Activated CD4-positive, alpha-beta T cell treated with anti-CD3 and anti-CD28 coated beads, Interleukin-2, amount 10 ng/mL, durations not matched to agents 24 days and 14 days (primary cell): ENCODE measurements at regions not wholly inside any gene's neighbourhood (a gene's known extent, or its start where the extent isn't known, plus 50 kb on each side); places are given as distances from the start of the nearest gene placed in this dataset.

Experiments
- DNase-seq: peaks from one replicate; pipeline ENCODE4 v3.0.0; 2022
- H3K27ac Mint-ChIP-seq: one replicate; pipeline ENCODE4 v1.8.0; 2022; ENCODE audit warnings: mild to moderate bottlenecking, mixed read lengths
- H3K27me3 Mint-ChIP-seq: one replicate; pipeline ENCODE4 v1.8.0; 2022; ENCODE audit warnings: mixed read lengths
- H3K36me3 Mint-ChIP-seq: one replicate; pipeline ENCODE4 v1.8.0; 2022; ENCODE audit warnings: low read depth, mild to moderate bottlenecking, mixed read lengths
- H3K4me1 Mint-ChIP-seq: one replicate; pipeline ENCODE4 v1.8.0; 2021; ENCODE audit warnings: mixed read lengths
- H3K4me3 Mint-ChIP-seq: one replicate; pipeline ENCODE4 v1.8.0; 2022; ENCODE audit warnings: mild to moderate bottlenecking, moderate library complexity, mixed read lengths
- H3K9me3 Mint-ChIP-seq: one replicate; pipeline ENCODE4 v1.8.0; 2021; ENCODE audit warnings: mixed read lengths
- intact Hi-C: fragments of 100-400 bp; cut with micrococcal nuclease; formaldehyde crosslinking; loops from one replicate; pipeline ENCODE4 v1.15.1; 2023

- Mint-ChIP-seq H3K36me3 (no peaks in the 10 kb centered on the region), H3K4me3 (no peak overlapping the region), H3K27ac (no peak overlapping the region), H3K27me3 (no peaks in the 10 kb centered on the region), H3K4me1 (no peaks in the 10 kb centered on the region), H3K9me3 (peaks cover 14% of the 10 kb centered on the region)
- intact Hi-C loops: no loop called here
- no peak for DNase-seq
Measured at GRCh38 chr3:74129611-74130010, 484.8 kb downstream of the CNTN3 start.

GRCh38 chr3:74129056-74129455 is 485.4 kb downstream of the CNTN3 start:
- Mint-ChIP-seq H3K36me3 (no peaks in the 10 kb centered on the region), H3K9me3 (peaks cover 10% of the 10 kb centered on the region), H3K4me1 (no peaks in the 10 kb centered on the region), H3K4me3 (no peak overlapping the region), H3K27ac (no peak overlapping the region), H3K27me3 (no peaks in the 10 kb centered on the region)
- intact Hi-C loops: no loop called here
- DNase-seq: no peak

- intact Hi-C loops: no loop called here
- Mint-ChIP-seq H3K4me3 (no peak overlapping the region), H3K9me3 (peaks cover 5% of the 10 kb centered on the region), H3K27me3 (no peaks in the 10 kb centered on the region), H3K4me1 (no peaks in the 10 kb centered on the region), H3K27ac (no peak overlapping the region), H3K36me3 (no peaks in the 10 kb centered on the region)
- no peak for DNase-seq
Measured at GRCh38 chr3:74127256-74127655, 487.2 kb downstream of the CNTN3 start.

GRCh38 chr3:74124782-74125181 is 489.7 kb downstream of the CNTN3 start:
- Mint-ChIP-seq H3K4me1 (no peaks in the 10 kb centered on the region), H3K27me3 (no peaks in the 10 kb centered on the region), H3K4me3 (no peak overlapping the region), H3K9me3 (peaks cover 18% of the 10 kb centered on the region), H3K36me3 (no peaks in the 10 kb centered on the region), H3K27ac (no peak overlapping the region)
- intact Hi-C loops: no loop called here
- no peak for DNase-seq

- H3K4me3 Mint-ChIP-seq: no peak overlapping the region
- no peak overlapping the region for H3K27ac Mint-ChIP-seq
- H3K9me3 Mint-ChIP-seq: peaks cover 15% of the 10 kb centered on the region
- no peaks in the 10 kb centered on the region for H3K4me1 Mint-ChIP-seq
- DNase-seq: no peak
- H3K36me3 Mint-ChIP-seq: no peaks in the 10 kb centered on the region
- intact Hi-C loops: no loop called here
- no peaks in the 10 kb centered on the region for H3K27me3 Mint-ChIP-seq
Measured at GRCh38 chr3:74122281-74122680, 492.2 kb downstream of the CNTN3 start.

- H3K4me1 Mint-ChIP-seq: no peaks in the 10 kb centered on the region
- H3K27me3 Mint-ChIP-seq: no peaks in the 10 kb centered on the region
- no peaks in the 10 kb centered on the region for H3K36me3 Mint-ChIP-seq
- no peak overlapping the region for H3K27ac Mint-ChIP-seq
- no peak overlapping the region for H3K4me3 Mint-ChIP-seq
- intact Hi-C loops: no loop called here
- peaks cover 15% of the 10 kb centered on the region for H3K9me3 Mint-ChIP-seq
- DNase-seq: no peak
Measured at GRCh38 chr3:74121761-74122160, 492.7 kb downstream of the CNTN3 start.

GRCh38 chr3:74119221-74119620 is 494.5 kb upstream of the PDZRN3 start:
- Mint-ChIP-seq H3K27ac (no peak overlapping the region), H3K4me1 (no peaks in the 10 kb centered on the region), H3K36me3 (no peaks in the 10 kb centered on the region), H3K4me3 (no peak overlapping the region), H3K27me3 (no peaks in the 10 kb centered on the region), H3K9me3 (peaks cover 15% of the 10 kb centered on the region)
- no peak for DNase-seq
- intact Hi-C loops: no loop called here

GRCh38 chr3:74115906-74116305 is 491.2 kb upstream of the PDZRN3 start:
- no peak for DNase-seq
- H3K9me3 Mint-ChIP-seq: peaks cover 9% of the 10 kb centered on the region
- H3K4me1 Mint-ChIP-seq: no peaks in the 10 kb centered on the region
- H3K27me3 Mint-ChIP-seq: no peaks in the 10 kb centered on the region
- intact Hi-C loops: no loop called here
- no peak overlapping the region for H3K27ac Mint-ChIP-seq
- H3K36me3 Mint-ChIP-seq: no peaks in the 10 kb centered on the region
- H3K4me3 Mint-ChIP-seq: no peak overlapping the region

GRCh38 chr3:74107451-74107850 is 482.7 kb upstream of the PDZRN3 start:
- intact Hi-C loops: no loop called here
- H3K4me3 Mint-ChIP-seq: no peak overlapping the region
- no peak for DNase-seq

GRCh38 chr3:74106925-74107324 is 482.2 kb upstream of the PDZRN3 start:
- Mint-ChIP-seq H3K27me3 (no peaks in the 10 kb centered on the region), H3K4me1 (no peaks in the 10 kb centered on the region), H3K36me3 (no peaks in the 10 kb centered on the region), H3K9me3 (no peaks in the 10 kb centered on the region), H3K27ac (no peak overlapping the region), H3K4me3 (no peak overlapping the region)
- no peak for DNase-seq
- intact Hi-C loops: no loop called here

More at GRCh38 chr3:74107451-74107850, 482.7 kb upstream of the PDZRN3 start:
- Mint-ChIP-seq H3K36me3 (no peaks in the 10 kb centered on the region), H3K27me3 (no peaks in the 10 kb centered on the region), H3K9me3 (no peaks in the 10 kb centered on the region), H3K4me1 (no peaks in the 10 kb centered on the region), H3K27ac (no peak overlapping the region)

GRCh38 chr3:74091204-74091603 is 466.5 kb upstream of the PDZRN3 start:
- intact Hi-C loops: no loop called here
- no peak overlapping the region for H3K27ac Mint-ChIP-seq
- H3K27me3 Mint-ChIP-seq: no peaks in the 10 kb centered on the region
- H3K4me1 Mint-ChIP-seq: no peaks in the 10 kb centered on the region
- DNase-seq: no peak
- no peak overlapping the region for H3K4me3 Mint-ChIP-seq
- no peaks in the 10 kb centered on the region for H3K36me3 Mint-ChIP-seq
- H3K9me3 Mint-ChIP-seq: no peaks in the 10 kb centered on the region

- Mint-ChIP-seq H3K9me3 (no peaks in the 10 kb centered on the region), H3K27me3 (no peaks in the 10 kb centered on the region), H3K4me3 (no peak overlapping the region), H3K4me1 (no peaks in the 10 kb centered on the region), H3K27ac (no peak overlapping the region), H3K36me3 (no peaks in the 10 kb centered on the region)
- intact Hi-C loops: no loop called here
- no peak for DNase-seq
Measured at GRCh38 chr3:74089814-74090213, 465.1 kb upstream of the PDZRN3 start.

- H3K4me3 Mint-ChIP-seq: no peak overlapping the region
- intact Hi-C loops: no loop called here
- DNase-seq: no peak
- H3K27ac Mint-ChIP-seq: no peak overlapping the region
- no peaks in the 10 kb centered on the region for H3K36me3 Mint-ChIP-seq
- H3K27me3 Mint-ChIP-seq: no peaks in the 10 kb centered on the region
- H3K4me1 Mint-ChIP-seq: no peaks in the 10 kb centered on the region
- no peaks in the 10 kb centered on the region for H3K9me3 Mint-ChIP-seq
Measured at GRCh38 chr3:74080056-74080461, 455.3 kb upstream of the PDZRN3 start.

GRCh38 chr3:74075241-74075640 is 450.5 kb upstream of the PDZRN3 start:
- Mint-ChIP-seq H3K4me1 (no peaks in the 10 kb centered on the region), H3K4me3 (no peak overlapping the region)

GRCh38 chr3:74074700-74075099 is 450.0 kb upstream of the PDZRN3 start:
- H3K27ac Mint-ChIP-seq: no peak overlapping the region
- H3K27me3 Mint-ChIP-seq: no peaks in the 10 kb centered on the region
- no peaks in the 10 kb centered on the region for H3K4me1 Mint-ChIP-seq
- H3K36me3 Mint-ChIP-seq: no peaks in the 10 kb centered on the region
- H3K9me3 Mint-ChIP-seq: no peaks in the 10 kb centered on the region
- H3K4me3 Mint-ChIP-seq: no peak overlapping the region
- intact Hi-C loops: no loop called here
- no peak for DNase-seq

More at GRCh38 chr3:74075241-74075640, 450.5 kb upstream of the PDZRN3 start:
- no peak for DNase-seq
- intact Hi-C loops: no loop called here
- no peaks in the 10 kb centered on the region for H3K36me3 Mint-ChIP-seq
- H3K27ac Mint-ChIP-seq: no peak overlapping the region
- H3K27me3 Mint-ChIP-seq: no peaks in the 10 kb centered on the region
- H3K9me3 Mint-ChIP-seq: no peaks in the 10 kb centered on the region
